D721Med (cell line): ENCODE measurements at regions not wholly inside any gene's neighbourhood (a gene's known extent, or its start where the extent isn't known, plus 50 kb on each side); places are given as distances from the start of the nearest gene placed in this dataset.
"Not testable (repeated sequence)": the region's sequence is repeated elsewhere in the genome, so short reads cannot be mapped to it uniquely, and the experiment has no call there.

ENCODE experiments used
- DNase-seq: peaks from one replicate; pipeline ENCODE4 v3.0.0; 2011; ENCODE audit warnings: low spot score; ENCODE audit not compliant: insufficient read length
- FAIRE-seq: peaks from 2 replicates; lab custom pipeline; 2011; peaks lifted over from hg19 to GRCh38; lab: Jason Lieb, UNC
- CTCF ChIP-seq: IDR thresholded peaks from 2 replicates; pipeline ENCODE4 v1.5.1; 2012; ENCODE audit warnings: mild to moderate bottlenecking, control low read depth; ENCODE audit not compliant: insufficient read depth; ENCODE audit errors: missing control alignments

GRCh38 chr9:78150312-78150982 lies 85.4 kb upstream of the CEP78 start:
- TF ChIP-seq CTCF, result no peak
- DNase-seq (no peak), FAIRE-seq (no peak)

- DNase-seq, result no peak
- TF ChIP-seq CTCF, result no peak
- no peak for FAIRE-seq
Observed at GRCh38 chr9:78149702-78150291, 86.1 kb upstream of the CEP78 start.

GRCh38 chr9:78146241-78146640 lies 89.6 kb upstream of the CEP78 start:
- DNase-seq (no peak), FAIRE-seq (no peak)
- no peak for TF ChIP-seq CTCF

GRCh38 chr9:78144663-78145377 lies 91.1 kb upstream of the CEP78 start:
- no peak for TF ChIP-seq CTCF
- FAIRE-seq (no peak), DNase-seq (no peak)

- TF ChIP-seq CTCF, result no peak
- DNase-seq (no peak), FAIRE-seq (no peak)
Observed at GRCh38 chr9:78144008-78144381, 91.9 kb upstream of the CEP78 start.

GRCh38 chr9:78143281-78144007 lies 92.4 kb upstream of the CEP78 start:
- DNase-seq (no peak), FAIRE-seq (no peak)
- TF ChIP-seq CTCF, result no peak

- not testable (repeated sequence) for DNase-seq, FAIRE-seq
Observed at GRCh38 chr9:78142264-78142663, 93.6 kb upstream of the CEP78 start.
